Endothelial cell of umbilical vein (primary cell): ENCODE measurements at regions not wholly inside any gene's neighbourhood (a gene's known extent, or its start where the extent isn't known, plus 50 kb on each side); places are given as distances from the start of the nearest gene placed in this dataset.

Experiments
- BruUV-seq: library from RNA; stranded (reverse); fragments of 400-500 nt; replicated peaks from 2 replicates; lab custom pipeline; 2021; lab: Mats Ljungman, UMichigan
- CTCF ChIA-PET: fragments of 300-600, 350-600 bp; sonication (Branson Sonifier 250); formaldehyde crosslinking; loops from one replicate; lab custom pipeline; 2021; ENCODE audit warnings: antibody characterized with exemption, inconsistent platforms; lab: Charles Lee
- POLR2A ChIA-PET: fragments of 300-600, 350-600 bp; sonication (Branson Sonifier 250); formaldehyde crosslinking; loops from one replicate; lab custom pipeline; 2021; ENCODE audit warnings: antibody characterized with exemption, inconsistent platforms; lab: Charles Lee
- DNase-seq: peaks from one replicate; pipeline ENCODE4 v3.0.0-alpha.2; 2011; ENCODE audit warnings: low read depth, low spot score
- FAIRE-seq: peaks from 2 replicates; lab custom pipeline; 2011; peaks lifted over from hg19 to GRCh38; lab: Jason Lieb, UNC
- H2AFZ ChIP-seq: 2 replicates; pipeline ENCODE4 v1.6.0; 2012; ENCODE audit warnings: low read depth, low read length, control low read depth, inconsistent platforms
- H3K27ac ChIP-seq: 2 replicates; pipeline ENCODE4 v1.5.1; 2011; ENCODE audit warnings: low read depth, mild to moderate bottlenecking, control low read depth, low read length, moderate library complexity; ENCODE audit not compliant: insufficient read depth
- H3K27me3 ChIP-seq, 2 experiments: 2 replicates each; pipeline versions ENCODE4 v1.6.0 to v1.6.1; 2011; ENCODE audit warnings: low read length in 2 of 2, mixed read lengths in 1 of 2; ENCODE audit not compliant: control insufficient read depth in 2 of 2, insufficient read depth in 2 of 2
- H3K36me3 ChIP-seq, 2 experiments: 2 replicates in 1 of 2; 3 replicates in 1 of 2; pipeline ENCODE4 v1.5.1; 2011; ENCODE audit warnings: low read length in 2 of 2, mild to moderate bottlenecking in 1 of 2, moderate library complexity in 1 of 2; ENCODE audit not compliant: control insufficient read depth in 2 of 2, insufficient read depth in 2 of 2; ENCODE audit errors: extremely low read depth in 1 of 2
- H3K4me1 ChIP-seq: 3 replicates; pipeline ENCODE4 v1.5.1; 2011; ENCODE audit warnings: mild to moderate bottlenecking, low read length; ENCODE audit not compliant: control insufficient read depth, insufficient read depth; ENCODE audit errors: extremely low read depth
- H3K4me2 ChIP-seq: 2 replicates; pipeline ENCODE4 v1.6.1; 2011; ENCODE audit warnings: low read length, control low read depth, mixed read lengths; ENCODE audit not compliant: insufficient read depth
- H3K4me3 ChIP-seq, 3 experiments: fragments of 200-600 bp in 1 of 3; sonication (generic), shearing (Covaris generic) in 1 of 3; replicated peaks in 1 of 3; 2 replicates each; pipeline ENCODE4 v1.5.1; 2011 to 2016; ENCODE audit warnings: control low read depth in 3 of 3, low read length in 3 of 3, mild to moderate bottlenecking in 2 of 3, inconsistent platforms in 1 of 3, low read depth in 1 of 3, moderate library complexity in 1 of 3; ENCODE audit not compliant: insufficient read depth in 1 of 3
- H3K79me2 ChIP-seq: 2 replicates; pipeline ENCODE4 v1.6.0; 2012; ENCODE audit warnings: low read length, inconsistent platforms; ENCODE audit not compliant: control insufficient read depth, insufficient read depth
- H3K9ac ChIP-seq: replicated peaks from 2 replicates; pipeline ENCODE3; 2011; ENCODE audit warnings: low read length, control low read depth; ENCODE audit not compliant: insufficient read depth; ENCODE audit errors: extremely low read depth
- H3K9me1 ChIP-seq: replicated peaks from 3 replicates; pipeline ENCODE4 v1.6.0; 2011; ENCODE audit warnings: mild to moderate bottlenecking, low read length; ENCODE audit not compliant: control insufficient read depth, insufficient read depth; ENCODE audit errors: extremely low read depth
- H3K9me3 ChIP-seq: replicated peaks from 2 replicates; pipeline ENCODE4 v1.5.1; 2012; ENCODE audit warnings: low read length, inconsistent platforms; ENCODE audit not compliant: control insufficient read depth, insufficient read depth
- H4K20me1 ChIP-seq: replicated peaks from 2 replicates; pipeline ENCODE3; 2011; ENCODE audit warnings: mild to moderate bottlenecking, low read length; ENCODE audit not compliant: control insufficient read depth, insufficient read depth; ENCODE audit errors: extremely low read depth
- FOS ChIP-seq: IDR thresholded peaks from 2 replicates; pipeline ENCODE4 v1.6.1; 2011; ENCODE audit warnings: mild to moderate bottlenecking, low read length, moderate library complexity, borderline replicate concordance; ENCODE audit not compliant: insufficient read depth
- GATA2 ChIP-seq: IDR thresholded peaks from 2 replicates; pipeline ENCODE4 v1.7.0; 2011; ENCODE audit warnings: low read depth, mild to moderate bottlenecking, moderate library complexity, mixed read lengths, low read length; ENCODE audit not compliant: insufficient read length, insufficient read depth
- JUN ChIP-seq: IDR thresholded peaks from 2 replicates; pipeline ENCODE4 v1.6.1; 2011; ENCODE audit warnings: borderline replicate concordance, low read depth; ENCODE audit not compliant: insufficient read length, insufficient read depth
- MYC ChIP-seq: IDR thresholded peaks from one replicate; pipeline ENCODE4 v1.6.1; 2011; ENCODE audit warnings: mild to moderate bottlenecking, low read depth, low read length
- POLR2A ChIP-seq: IDR thresholded peaks from 2 replicates; pipeline ENCODE4 v1.6.1; 2012; ENCODE audit warnings: low read depth, mild to moderate bottlenecking, control low read depth, low read length
- POLR2AphosphoS5 ChIP-seq: IDR thresholded peaks from 2 replicates; pipeline ENCODE4 v1.6.1; 2012; ENCODE audit warnings: low read depth, mild to moderate bottlenecking, control low read depth, low read length, moderate library complexity; ENCODE audit not compliant: insufficient read depth
- dilution Hi-C: fragments of 300-500 bp; cut with MboI; formaldehyde crosslinking; loops from one replicate; pipeline ENCODE4 v1.15.0; 2019; ENCODE audit warnings: low sequenced_read_pairs; ENCODE audit not compliant: extremely low pct_ligation_motif_present
- intact Hi-C: fragments of 100-400 bp; cut with micrococcal nuclease; formaldehyde crosslinking; loops from one replicate; pipeline ENCODE4 v1.10.0; 2022
- TF ChIP-seq, protein P1 (sequence below), 2 donors: IDR thresholded peaks; 1 replicate in 1 of 2; 2 replicates in 1 of 2; pipeline ENCODE4 v1.5.1; 2011; ENCODE audit warnings: low read length in 2 of 2, mild to moderate bottlenecking in 2 of 2, moderate library complexity in 2 of 2, control low read depth in 1 of 2, inconsistent platforms in 1 of 2, low read depth in 1 of 2; ENCODE audit not compliant: insufficient read depth in 1 of 2; ENCODE audit errors: extremely low read depth in 1 of 2
- TF ChIP-seq, protein P2 (sequence below): IDR thresholded peaks from 2 replicates; pipeline ENCODE4 v1.6.1; 2011; ENCODE audit not compliant: insufficient read depth, insufficient read length

DNA sequence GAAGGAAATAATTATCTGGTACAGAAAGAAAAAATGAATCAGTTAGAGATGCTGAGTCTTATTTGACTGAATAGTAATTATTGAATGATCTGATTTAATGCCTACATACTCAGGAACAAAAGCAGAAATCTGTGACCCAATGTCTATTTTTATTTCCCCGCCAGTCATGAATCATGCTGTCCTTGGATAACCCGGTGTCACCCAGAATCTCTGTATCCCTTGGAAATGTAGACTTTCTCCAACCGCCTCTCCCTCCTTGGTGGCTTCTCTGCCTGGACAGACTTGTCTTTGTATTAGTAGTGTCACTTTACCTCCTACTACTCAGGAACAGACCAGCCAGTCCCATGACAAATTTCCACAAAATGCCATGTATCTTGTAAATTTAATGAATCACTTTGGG is 173.3 kb upstream of the PDGFD start:
- FAIRE-seq = no peak
- H3K27me3 ChIP-seq = no peaks in the 10 kb centered on the region
- no peaks in the 10 kb centered on the region for H3K4me1 ChIP-seq
- DNase-seq = no peak
- H3K79me2 ChIP-seq = no peaks in the 10 kb centered on the region
- no TSS peak for BruUV-seq
- no peak overlapping the region for H2AFZ ChIP-seq
- H3K27ac ChIP-seq = no peak overlapping the region
- no peaks in the 10 kb centered on the region for H3K9me3 ChIP-seq
- intact Hi-C loops (no loop called here), dilution Hi-C loops (no loop called here)
- TF ChIP-seq MYC (no peak), GATA2 (no peak), POLR2A (no peak), POLR2AphosphoS5 (no peak), FOS (no peak), JUN (no peak)
- TF ChIP-seq, protein P1, sequence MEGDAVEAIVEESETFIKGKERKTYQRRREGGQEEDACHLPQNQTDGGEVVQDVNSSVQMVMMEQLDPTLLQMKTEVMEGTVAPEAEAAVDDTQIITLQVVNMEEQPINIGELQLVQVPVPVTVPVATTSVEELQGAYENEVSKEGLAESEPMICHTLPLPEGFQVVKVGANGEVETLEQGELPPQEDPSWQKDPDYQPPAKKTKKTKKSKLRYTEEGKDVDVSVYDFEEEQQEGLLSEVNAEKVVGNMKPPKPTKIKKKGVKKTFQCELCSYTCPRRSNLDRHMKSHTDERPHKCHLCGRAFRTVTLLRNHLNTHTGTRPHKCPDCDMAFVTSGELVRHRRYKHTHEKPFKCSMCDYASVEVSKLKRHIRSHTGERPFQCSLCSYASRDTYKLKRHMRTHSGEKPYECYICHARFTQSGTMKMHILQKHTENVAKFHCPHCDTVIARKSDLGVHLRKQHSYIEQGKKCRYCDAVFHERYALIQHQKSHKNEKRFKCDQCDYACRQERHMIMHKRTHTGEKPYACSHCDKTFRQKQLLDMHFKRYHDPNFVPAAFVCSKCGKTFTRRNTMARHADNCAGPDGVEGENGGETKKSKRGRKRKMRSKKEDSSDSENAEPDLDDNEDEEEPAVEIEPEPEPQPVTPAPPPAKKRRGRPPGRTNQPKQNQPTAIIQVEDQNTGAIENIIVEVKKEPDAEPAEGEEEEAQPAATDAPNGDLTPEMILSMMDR (IDR thresholded peaks at IDR 0.05; ENCODE audit: extremely low read depth in 1 of 2, insufficient read depth in 1 of 2, low read depth in 1 of 2, low read length in 2 of 2) = no peak
- TF ChIP-seq, protein P2, sequence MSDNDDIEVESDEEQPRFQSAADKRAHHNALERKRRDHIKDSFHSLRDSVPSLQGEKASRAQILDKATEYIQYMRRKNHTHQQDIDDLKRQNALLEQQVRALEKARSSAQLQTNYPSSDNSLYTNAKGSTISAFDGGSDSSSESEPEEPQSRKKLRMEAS = no peak
- ChIA-PET POLR2A (no interaction called here), CTCF (no interaction called here)
- no peaks in the 10 kb centered on the region for H3K9me1 ChIP-seq
- H3K36me3 ChIP-seq = no peaks in the 10 kb centered on the region
- no peak overlapping the region for H3K9ac ChIP-seq
- no peak overlapping the region for H3K4me3 ChIP-seq
- no peak overlapping the region for H3K4me2 ChIP-seq
- H4K20me1 ChIP-seq = no peaks in the 10 kb centered on the region
